AG09319 (cell line): ENCODE measurements at regions not wholly inside any gene's neighbourhood (a gene's known extent, or its start where the extent isn't known, plus 50 kb on each side); places are given as distances from the start of the nearest gene placed in this dataset.
"Not testable (repeated sequence)": the region's sequence is repeated elsewhere in the genome, so short reads cannot be mapped to it uniquely, and the experiment has no call there.

Source experiments
- DNase-seq: peaks from one replicate; pipeline ENCODE4 v3.0.0-alpha.2; 2010; ENCODE audit warnings: low read depth; ENCODE audit errors: extremely low read depth
- CTCF ChIP-seq: IDR thresholded peaks from 2 replicates; pipeline ENCODE4 v1.5.1; 2011; ENCODE audit warnings: low read depth, mild to moderate bottlenecking, inconsistent platforms, low read length, moderate library complexity

GRCh38 chr3:15903759-15904720 is 106.3 kb upstream of the ANKRD28 start:
- TF ChIP-seq CTCF, result no peak
- DNase-seq, result no peak

- DNase-seq, result no peak
- TF ChIP-seq CTCF, result no peak
Measured at GRCh38 chr3:15905041-15905440, 107.3 kb upstream of the ANKRD28 start.

- DNase-seq, result not testable (repeated sequence)
Measured at GRCh38 chr3:15907403-15907802, 109.6 kb upstream of the ANKRD28 start.

- DNase-seq, result no peak
- no peak for TF ChIP-seq CTCF
Measured at GRCh38 chr3:15918988-15919387, 121.2 kb upstream of the ANKRD28 start.

- no peak for DNase-seq
- TF ChIP-seq CTCF, result no peak
Measured at GRCh38 chr3:15919971-15920370, 122.2 kb upstream of the ANKRD28 start.

- DNase-seq, result no peak
- no peak for TF ChIP-seq CTCF
Measured at GRCh38 chr3:15923640-15924405, 126.0 kb upstream of the ANKRD28 start.

- TF ChIP-seq CTCF, result no peak
- DNase-seq, result no peak
Measured at GRCh38 chr3:15924914-15925313, 127.1 kb upstream of the ANKRD28 start.
